WTC11 (cell line): ENCODE measurements at regions not wholly inside any gene's neighbourhood (a gene's known extent, or its start where the extent isn't known, plus 50 kb on each side); places are given as distances from the start of the nearest gene placed in this dataset.

Experiments used
- ATAC-seq: fragments of 200-7000 bp; cut with Tn5 transposase; 2 replicates; pipeline ENCODE4 v1.10.0; 2021; ENCODE audit warnings: mild to moderate bottlenecking, moderate library complexity
- CTCF ChIA-PET: fragments of 300-600 bp; sonication (Branson Sonifier 250); formaldehyde crosslinking; loops from one replicate; lab custom pipeline; 2021; ENCODE audit warnings: antibody characterized with exemption; lab: Charles Lee
- POLR2A ChIA-PET: fragments of 350-600 bp; sonication (Branson Sonifier 250); formaldehyde crosslinking; loops from one replicate; lab custom pipeline; 2021; ENCODE audit warnings: antibody characterized with exemption; lab: Charles Lee
- DNase-seq: peaks from one replicate; pipeline ENCODE4 v3.0.0; 2021; ENCODE audit warnings: low spot score
- H3K27ac Mint-ChIP-seq: 2 replicates; pipeline ENCODE4 v1.8.0; 2021; ENCODE audit warnings: mixed read lengths
- H3K27me3 Mint-ChIP-seq: 2 replicates; pipeline ENCODE4 v1.8.0; 2021; ENCODE audit warnings: low read depth, mild to moderate bottlenecking, moderate library complexity, mixed read lengths
- H3K36me3 Mint-ChIP-seq: 2 replicates; pipeline ENCODE4 v1.8.0; 2021; ENCODE audit warnings: mixed read lengths
- H3K4me1 Mint-ChIP-seq: 2 replicates; pipeline ENCODE4 v1.8.0; 2022; ENCODE audit warnings: mixed read lengths
- H3K4me3 Mint-ChIP-seq: 2 replicates; pipeline ENCODE4 v1.8.0; 2021; ENCODE audit warnings: mild to moderate bottlenecking, moderate library complexity, mixed read lengths
- H3K9me3 Mint-ChIP-seq: 2 replicates; pipeline ENCODE4 v1.8.0; 2021; ENCODE audit warnings: mixed read lengths
- AR ChIP-seq: fragments of 250-450 bp; sonication (Bioruptor Pico); IDR thresholded peaks from 2 replicates; pipeline ENCODE4 v1.9.0; 2021; ENCODE audit warnings: mild to moderate bottlenecking
- ATF2 ChIP-seq: sonication (generic); formaldehyde crosslinking; IDR thresholded peaks from 2 replicates; pipeline ENCODE4 v1.8.1; 2022; ENCODE audit warnings: low read depth, missing genetic modification reagents, borderline replicate concordance
- CBFB ChIP-seq: sonication (generic); formaldehyde crosslinking; IDR thresholded peaks from 2 replicates; pipeline ENCODE4 v1.8.1; 2022; ENCODE audit warnings: mild to moderate bottlenecking, low read depth, missing genetic modification reagents
- CREB1 ChIP-seq: sonication (generic); formaldehyde crosslinking; IDR thresholded peaks from 2 replicates; pipeline ENCODE4 v1.8.0; 2023; ENCODE audit warnings: mild to moderate bottlenecking, missing genetic modification reagents
- E2F5 ChIP-seq: sonication (generic); formaldehyde crosslinking; IDR thresholded peaks from 2 replicates; pipeline ENCODE4 v1.8.1; 2022; ENCODE audit warnings: mild to moderate bottlenecking, moderate library complexity, missing genetic modification reagents
- FOXP1 ChIP-seq: sonication (generic); formaldehyde crosslinking; IDR thresholded peaks from 2 replicates; pipeline ENCODE4 v1.8.0; 2022; ENCODE audit warnings: missing genetic modification reagents, mild to moderate bottlenecking, moderate library complexity, borderline replicate concordance
- MAX ChIP-seq: sonication (generic); formaldehyde crosslinking; IDR thresholded peaks from 2 replicates; pipeline ENCODE4 v1.8.0; 2022; ENCODE audit warnings: mild to moderate bottlenecking, missing genetic modification reagents
- RORB ChIP-seq: fragments of 250-450 bp; sonication (Bioruptor Pico); IDR thresholded peaks from 2 replicates; pipeline ENCODE4 v1.9.0; 2021; ENCODE audit warnings: mild to moderate bottlenecking
- SMAD3 ChIP-seq: sonication (generic); formaldehyde crosslinking; IDR thresholded peaks from 2 replicates; pipeline ENCODE4 v1.8.0; 2022; ENCODE audit warnings: missing genetic modification reagents, mild to moderate bottlenecking, borderline replicate concordance
- SOX15 ChIP-seq: fragments of 250-450 bp; sonication (Bioruptor Pico); IDR thresholded peaks from 2 replicates; pipeline ENCODE4 v1.9.0; 2021; ENCODE audit warnings: mild to moderate bottlenecking
- STAT6 ChIP-seq: sonication (generic); formaldehyde crosslinking; conservative IDR thresholded peaks from 2 replicates; pipeline ENCODE4 v1.8.1; 2023; ENCODE audit warnings: mild to moderate bottlenecking, low read depth, missing genetic modification reagents, moderate library complexity
- TCF7 ChIP-seq: sonication (generic); formaldehyde crosslinking; IDR thresholded peaks from 2 replicates; pipeline ENCODE4 v1.8.0; 2022; ENCODE audit warnings: mild to moderate bottlenecking, low read depth, missing genetic modification reagents, moderate library complexity
- TEAD1 ChIP-seq: sonication (generic); formaldehyde crosslinking; IDR thresholded peaks from 2 replicates; pipeline ENCODE4 v1.8.0; 2022; ENCODE audit warnings: mild to moderate bottlenecking, missing genetic modification reagents
- USF1 ChIP-seq: sonication (generic); formaldehyde crosslinking; IDR thresholded peaks from 2 replicates; pipeline ENCODE4 v1.8.0; 2022; ENCODE audit warnings: mild to moderate bottlenecking, missing genetic modification reagents
- ZBTB43 ChIP-seq: sonication (generic); formaldehyde crosslinking; IDR thresholded peaks from 2 replicates; pipeline ENCODE4 v1.8.1; 2023; ENCODE audit warnings: mild to moderate bottlenecking, missing genetic modification reagents
- ZNF232 ChIP-seq: sonication (generic); formaldehyde crosslinking; IDR thresholded peaks from 2 replicates; pipeline ENCODE4 v1.8.0; 2022; ENCODE audit warnings: mild to moderate bottlenecking, missing genetic modification reagents

- ATAC-seq = no peak
- peaks cover 17% of the 10 kb centered on the region for H3K4me1 Mint-ChIP-seq
- TF ChIP-seq USF1 (CRISPR knock-in tag) (no peak), SOX15 (CRISPR knock-in tag) (no peak), ATF2 (CRISPR knock-in tag) (no peak), SMAD3 (CRISPR knock-in tag) (no peak), ZNF232 (CRISPR knock-in tag) (no peak), RORB (CRISPR knock-in tag) (no peak), TCF7 (CRISPR knock-in tag) (no peak), CREB1 (CRISPR knock-in tag) (no peak), MAX (CRISPR knock-in tag) (no peak), FOXP1 (CRISPR knock-in tag) (no peak), ZBTB43 (CRISPR knock-in tag) (no peak), AR (no peak), E2F5 (CRISPR knock-in tag) (no peak), CBFB (CRISPR knock-in tag) (no peak), STAT6 (CRISPR knock-in tag) (no peak), TEAD1 (CRISPR knock-in tag) (no peak)
- TF ChIP-seq, all 79 proteins: peak for 0
- ChIA-PET POLR2A (interaction anchor here (1.6 kb wide), 1 partner anchor 9 kb away, joined by 6 read pairs; no protein-coding TSS in a partner anchor), CTCF (no interaction called here)
- Mint-ChIP-seq H3K27ac (no peak overlapping the region), H3K27me3 (peaks cover 6% of the 10 kb centered on the region), H3K36me3 (no peaks in the 10 kb centered on the region), H3K4me3 (no peak overlapping the region), H3K9me3 (no peaks in the 10 kb centered on the region)
- DNase-seq = no peak
Observed at GRCh38 chr12:4172999-4173398, 100.6 kb upstream of the CCND2 start.
